HT-29 (cell line): ENCODE measurements at regions not wholly inside any gene's neighbourhood (a gene's known extent, or its start where the extent isn't known, plus 50 kb on each side); places are given as distances from the start of the nearest gene placed in this dataset.

Experiments
- DNase-seq: peaks from one replicate; pipeline ENCODE4 v3.0.0-alpha.2; 2015; ENCODE audit warnings: low spot score

DNA sequence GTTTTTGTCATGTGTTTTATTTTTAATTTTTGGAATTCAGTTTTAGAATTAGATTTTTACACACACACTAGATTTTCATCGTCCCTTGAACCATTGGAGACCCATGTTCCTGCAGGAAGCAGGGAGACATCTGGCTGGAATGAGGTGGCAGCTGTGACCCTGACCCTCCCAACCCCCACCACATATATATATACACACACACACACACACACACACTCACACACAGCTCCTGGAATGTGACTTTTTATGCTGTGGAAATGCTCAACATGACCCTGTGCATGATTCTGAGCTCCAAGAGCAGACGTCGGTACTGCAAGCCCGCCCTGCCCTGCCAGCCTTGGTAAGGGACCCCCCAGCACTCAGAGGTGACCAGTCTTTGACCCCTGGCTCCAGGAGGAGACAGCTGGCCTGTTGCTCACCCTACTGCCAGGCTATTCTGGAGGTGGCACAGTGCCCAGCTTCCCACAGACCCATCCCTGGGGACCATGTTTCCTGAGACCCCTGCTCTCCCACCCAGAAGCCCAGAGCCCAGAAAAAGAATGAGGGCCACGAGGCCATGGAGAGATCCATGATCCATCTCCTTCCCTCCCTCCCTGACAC, 103.2 kb upstream of the VSTM2B start:
- no peak for DNase-seq

DNA sequence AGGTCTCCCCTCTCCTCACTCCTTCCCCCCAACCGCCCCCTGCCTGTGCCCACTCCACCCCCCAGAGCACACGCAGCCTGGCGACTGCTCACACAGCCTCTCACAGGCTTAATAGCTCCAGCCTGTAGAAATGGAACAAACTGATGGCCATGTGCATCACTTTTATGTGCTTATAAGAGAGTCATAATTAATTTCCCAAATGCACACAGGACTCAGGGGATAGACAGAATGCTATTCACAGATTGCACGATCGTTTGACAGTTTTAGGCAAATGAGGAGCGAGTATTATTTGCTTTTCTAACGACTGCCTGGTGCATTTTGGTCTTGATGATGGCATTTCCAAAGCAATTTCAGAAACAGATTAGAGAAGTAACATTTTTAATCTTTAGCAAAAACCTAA, 97.7 kb upstream of the VSTM2B start:
- no peak for DNase-seq

DNA sequence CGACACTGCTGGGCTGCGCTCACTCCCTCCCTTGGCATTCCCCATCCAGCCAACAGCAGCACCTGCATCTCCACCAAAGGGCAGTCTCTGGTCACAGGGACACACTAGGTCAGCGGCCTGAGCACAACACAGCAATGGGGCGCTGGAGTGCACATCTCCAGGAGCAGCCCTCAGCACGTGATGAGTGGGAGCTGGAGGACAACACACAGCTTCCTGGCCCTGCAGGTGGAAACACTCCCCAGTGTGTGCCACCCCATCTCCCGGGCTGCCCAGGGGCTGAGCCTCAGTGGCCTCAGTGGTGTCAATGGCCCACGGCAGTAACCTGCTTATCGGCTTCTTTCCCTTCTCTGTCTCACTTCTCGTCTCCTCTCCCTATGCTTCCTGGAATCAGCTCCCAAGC, 96.8 kb upstream of the VSTM2B start:
- DNase-seq, result no peak

DNA sequence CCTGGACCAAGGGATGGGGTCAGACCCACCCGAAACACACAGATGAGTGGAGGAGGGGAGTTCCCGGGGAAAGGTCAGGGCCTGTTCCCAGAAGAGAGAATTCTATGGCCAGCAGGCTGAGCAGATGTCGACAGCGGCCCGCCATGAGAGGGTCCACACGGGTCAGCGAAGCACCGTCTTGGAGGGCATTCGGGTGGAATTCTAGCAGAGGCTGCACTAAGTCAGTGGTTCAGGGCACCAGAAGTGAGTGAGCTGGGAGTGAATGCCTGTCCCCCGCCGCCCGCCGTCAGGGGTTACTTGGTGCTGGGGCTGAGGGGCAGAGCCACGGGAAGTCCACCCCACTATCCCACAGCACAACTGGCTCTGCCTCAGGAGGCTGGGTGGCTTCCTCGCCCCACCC, 96.2 kb upstream of the VSTM2B start:
- no peak for DNase-seq

DNA sequence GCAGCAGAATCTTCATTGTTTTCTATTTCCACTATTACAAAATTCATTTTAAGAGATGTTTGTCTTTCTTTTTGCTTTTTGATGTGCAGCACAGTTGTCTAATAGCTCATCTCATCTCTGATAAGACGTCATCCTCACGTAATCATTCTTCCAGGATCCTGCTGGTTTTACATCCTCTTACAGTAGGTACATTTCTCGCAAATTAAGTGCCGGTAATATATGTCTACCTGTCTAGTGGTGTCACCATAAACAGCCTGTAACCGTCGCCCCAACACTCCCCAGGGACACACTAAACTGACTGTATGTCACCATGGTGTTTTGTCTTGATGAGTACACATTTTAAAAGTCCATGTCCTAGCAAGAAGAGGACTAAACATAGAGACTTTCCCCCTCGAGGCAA, 94.5 kb upstream of the VSTM2B start:
- no peak for DNase-seq

DNA sequence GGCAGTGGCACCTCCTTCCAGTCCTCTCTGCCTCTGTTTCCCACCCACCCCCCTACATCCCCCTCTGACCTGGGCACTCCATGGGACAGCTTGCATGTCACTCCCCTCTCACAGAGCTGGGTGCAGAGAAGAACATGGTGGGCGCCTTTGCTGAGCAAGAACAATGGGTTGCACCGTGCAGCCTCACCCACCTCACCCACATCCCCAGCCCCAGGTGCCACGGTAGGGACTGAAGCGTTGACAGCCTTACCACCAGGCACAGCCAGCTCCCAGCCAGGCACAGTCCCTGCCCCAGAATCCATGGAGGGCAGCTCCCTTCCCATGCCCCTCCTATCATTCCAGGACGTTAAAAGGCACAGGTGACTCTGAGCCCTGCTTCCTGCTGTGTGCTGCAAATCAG, 93.1 kb upstream of the VSTM2B start:
- DNase-seq, result no peak

DNA sequence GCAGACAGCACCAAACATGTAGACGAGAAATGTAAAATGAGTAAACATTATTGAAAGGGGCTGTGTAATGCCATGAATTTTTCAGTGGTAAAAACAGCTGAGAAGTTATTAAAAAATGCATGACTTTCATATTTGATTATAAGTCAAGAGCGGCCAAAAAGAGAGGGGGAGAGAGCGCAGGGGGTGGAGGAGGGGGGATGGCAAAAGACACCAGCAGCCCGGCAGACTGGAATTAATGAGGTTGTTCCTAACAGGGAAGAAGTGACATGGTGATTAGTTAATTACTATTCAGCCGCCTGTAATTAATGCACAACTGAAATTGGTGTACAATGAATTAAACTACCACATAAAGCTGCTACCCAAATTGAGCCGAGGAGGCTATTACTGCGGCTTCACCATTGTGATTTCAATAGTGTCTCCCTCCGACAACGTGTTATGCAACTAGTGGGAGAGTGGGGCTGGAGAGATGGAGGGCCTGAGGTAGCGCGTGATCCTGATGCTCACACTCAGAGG, 89.1 kb upstream of the VSTM2B start:
- DNase-seq, result no peak

DNA sequence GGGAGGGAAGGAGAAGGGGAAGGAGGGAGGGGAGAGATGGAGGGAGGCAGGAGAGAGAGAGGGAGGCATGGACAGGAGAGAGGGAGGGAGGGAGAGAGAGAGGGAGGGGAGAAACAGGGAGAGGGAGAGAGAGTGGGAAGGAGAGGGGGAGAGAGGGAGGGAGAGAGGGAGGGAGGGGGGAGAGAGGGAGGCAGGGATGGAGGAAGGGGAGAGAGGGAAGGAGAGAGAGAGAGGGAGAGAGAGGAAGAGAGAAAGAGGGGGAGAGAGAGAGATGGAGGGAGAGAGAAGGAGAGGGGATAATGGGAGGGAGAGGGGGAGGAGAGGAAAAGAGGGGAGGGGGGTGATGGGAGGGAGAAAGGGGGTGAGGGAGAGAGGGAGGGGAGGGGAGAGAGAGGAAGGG, 86.8 kb upstream of the VSTM2B start:
- no peak for DNase-seq

DNA sequence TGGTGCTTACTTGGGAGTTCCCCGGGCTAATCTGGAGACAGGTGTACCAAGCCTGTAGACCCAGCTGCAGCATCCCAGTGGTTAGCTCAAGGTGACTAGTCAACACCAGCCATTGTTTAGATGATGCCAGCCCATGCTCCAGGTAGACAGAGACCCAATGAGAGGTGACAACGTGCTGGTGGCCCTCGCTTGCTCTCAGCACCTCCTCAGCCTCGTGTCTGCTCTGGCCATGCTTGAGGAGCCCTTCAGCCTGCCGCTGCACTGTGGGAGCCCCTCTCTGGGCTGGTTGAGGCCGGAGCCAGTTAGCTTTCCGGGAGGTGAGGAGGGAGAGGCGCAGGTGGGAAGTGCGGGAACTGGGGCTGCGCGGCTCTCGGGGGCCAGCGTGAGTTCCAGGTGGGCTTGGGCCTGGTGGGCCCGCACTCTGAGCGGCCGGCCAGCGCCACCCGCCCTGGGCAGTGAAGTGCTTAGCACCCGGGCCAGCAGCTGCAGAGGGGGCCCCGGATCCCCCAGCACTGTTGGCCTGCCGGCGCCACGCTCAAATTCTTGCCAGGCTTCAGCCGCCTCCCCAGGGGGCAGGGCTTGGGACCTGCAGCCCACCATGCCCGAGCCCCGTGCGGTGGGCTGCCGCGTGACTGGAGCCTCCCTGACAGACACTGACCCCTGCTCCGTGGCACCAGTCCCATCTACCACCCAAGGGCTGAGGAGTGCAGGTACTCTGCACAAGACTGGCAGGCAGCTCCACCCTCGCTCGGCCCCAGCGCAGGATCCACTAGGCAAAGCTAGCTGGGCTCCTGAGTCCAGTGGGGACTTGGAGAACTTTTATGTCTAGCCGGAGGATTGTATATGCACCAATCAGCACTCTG, 85.9 kb upstream of the VSTM2B start:
- DNase-seq, result no peak

DNA sequence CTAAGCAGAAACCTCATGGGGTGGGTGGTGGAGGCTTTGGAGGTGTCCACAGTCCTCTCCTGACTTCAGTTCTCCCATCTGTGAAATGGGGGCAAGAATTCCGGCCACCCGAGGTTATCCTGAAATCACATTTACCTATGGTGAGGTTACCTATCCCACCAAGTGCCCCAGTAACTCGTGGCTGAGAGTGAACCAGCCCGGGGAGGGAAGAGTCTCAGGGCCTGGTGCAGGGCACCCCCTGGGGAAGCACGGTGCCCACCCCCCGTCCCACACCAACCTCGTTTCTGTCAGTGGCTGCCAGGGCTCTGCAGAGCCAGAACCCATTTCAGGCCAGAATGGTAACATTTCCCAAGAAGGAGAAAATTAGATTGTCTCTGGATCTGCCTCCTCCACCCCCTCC, 83.7 kb upstream of the VSTM2B start:
- no peak for DNase-seq

DNA sequence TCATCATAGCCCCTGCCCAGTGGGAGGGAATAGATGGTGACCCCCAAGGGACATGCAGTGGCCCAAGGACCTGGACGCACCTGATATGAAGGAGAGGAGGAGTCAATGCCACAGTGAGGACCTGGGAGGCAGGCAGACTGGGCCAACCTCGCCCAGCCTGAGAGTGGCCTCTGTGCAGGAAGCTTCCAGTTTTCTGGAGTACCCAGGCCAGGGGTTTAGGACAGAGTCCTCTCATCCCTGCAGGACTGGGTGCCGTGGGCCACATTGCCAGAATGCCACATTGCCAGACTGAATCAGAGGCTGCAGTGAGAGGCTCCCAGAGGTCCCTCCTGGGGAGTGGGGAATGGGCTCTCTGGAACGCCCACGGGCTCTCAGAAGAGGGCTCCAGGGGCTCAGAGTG, 82.9 kb upstream of the VSTM2B start:
- DNase-seq, result no peak

DNA sequence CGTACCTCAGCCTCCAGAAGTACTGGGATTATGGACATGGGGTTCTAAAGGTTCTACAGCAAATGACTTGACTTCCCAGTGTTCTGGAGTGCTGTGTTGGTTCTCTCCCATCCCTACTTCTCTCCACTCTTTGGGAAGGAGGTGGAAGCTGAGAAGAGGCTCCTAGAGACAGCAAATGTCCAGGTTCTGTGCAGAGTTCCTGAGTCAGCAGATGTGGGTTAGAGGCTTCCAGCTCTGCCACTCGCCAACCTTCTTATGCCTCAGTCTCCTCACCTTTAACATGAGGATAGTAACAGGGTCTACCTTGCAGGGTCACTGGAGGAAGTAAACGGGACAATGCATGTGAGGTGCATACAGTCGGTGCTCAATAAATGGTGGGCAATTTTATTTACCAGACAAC, 80.5 kb upstream of the VSTM2B start:
- DNase-seq, result no peak

DNA sequence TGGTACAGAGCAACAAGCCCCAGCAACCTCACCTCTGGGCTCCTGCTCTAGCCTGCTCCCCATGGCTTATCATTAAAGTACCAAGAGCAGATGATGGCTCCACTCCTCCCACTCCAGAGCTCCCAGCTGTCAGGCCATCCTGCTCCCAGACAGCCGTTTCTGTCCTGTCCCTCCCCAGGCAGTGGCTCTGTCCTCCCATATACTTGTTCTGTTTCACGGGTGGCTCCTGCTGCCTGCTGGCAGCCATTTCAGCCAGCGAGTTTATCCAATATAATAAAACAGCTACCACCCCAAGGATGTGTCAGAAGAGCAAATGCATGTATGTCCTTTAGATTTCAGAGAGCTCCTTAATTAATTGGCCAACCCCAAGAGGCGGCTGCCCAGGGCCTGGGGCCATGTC, 79.4 kb upstream of the VSTM2B start:
- no peak for DNase-seq

DNA sequence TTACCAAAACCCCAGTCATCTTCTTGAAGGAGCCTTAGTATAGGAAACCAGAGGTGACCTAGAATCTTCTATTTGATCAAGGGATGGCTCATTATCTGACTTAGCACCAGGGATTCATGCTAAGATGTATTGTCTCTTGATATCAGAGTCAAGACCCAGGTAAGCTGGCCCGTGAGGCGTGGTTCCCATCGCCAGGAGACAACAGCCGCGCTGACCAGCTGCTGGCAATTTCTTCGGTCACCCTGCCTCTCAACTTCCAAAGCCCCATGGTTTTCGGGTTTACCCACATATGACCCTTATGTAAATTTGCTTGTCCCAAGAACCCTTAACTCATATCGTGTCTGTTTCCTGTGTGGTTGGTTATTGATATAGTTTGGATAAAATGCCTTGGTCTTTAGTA, 77.7 kb upstream of the VSTM2B start:
- DNase-seq, result no peak

DNA sequence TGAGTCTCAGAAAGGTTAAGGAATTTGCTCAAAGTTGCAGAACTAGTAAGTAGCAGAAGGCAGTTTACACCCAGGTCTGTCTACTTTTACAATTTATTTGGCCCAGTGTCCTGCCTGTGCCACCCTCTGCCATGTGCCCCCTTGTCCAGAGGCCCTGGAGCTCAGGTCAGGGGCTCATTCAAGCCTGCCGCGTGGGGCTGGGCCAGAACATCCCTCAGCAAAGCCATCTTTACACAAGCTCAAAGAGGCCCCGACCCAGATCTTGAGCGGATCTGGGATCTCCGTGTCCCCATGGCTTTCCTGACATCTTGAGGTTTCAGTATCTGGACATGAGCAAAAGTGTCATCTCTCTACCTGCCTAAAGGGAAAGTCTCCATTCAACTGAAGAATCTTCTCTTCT, 76.4 kb upstream of the VSTM2B start:
- DNase-seq, result no peak

DNA sequence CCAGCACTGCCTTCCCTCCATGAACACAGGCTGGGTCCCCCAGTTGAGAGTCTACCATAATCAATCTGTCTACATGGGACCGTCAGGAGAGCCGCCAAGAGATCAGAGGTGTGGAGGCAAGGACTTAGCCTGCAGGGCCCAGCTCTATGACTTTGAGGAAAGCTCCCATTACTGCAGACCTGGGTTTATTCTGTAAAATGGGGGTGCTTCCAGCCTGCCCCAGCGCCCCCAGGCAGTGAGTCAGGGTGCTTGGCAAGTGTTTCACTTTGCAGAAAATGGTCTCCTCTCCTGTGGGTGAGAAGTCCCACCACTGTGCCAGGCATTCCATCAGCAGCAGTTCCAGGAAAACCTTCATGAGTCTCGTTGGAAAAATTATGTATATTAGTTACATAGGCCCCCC, 75.5 kb upstream of the VSTM2B start:
- DNase-seq, result no peak

DNA sequence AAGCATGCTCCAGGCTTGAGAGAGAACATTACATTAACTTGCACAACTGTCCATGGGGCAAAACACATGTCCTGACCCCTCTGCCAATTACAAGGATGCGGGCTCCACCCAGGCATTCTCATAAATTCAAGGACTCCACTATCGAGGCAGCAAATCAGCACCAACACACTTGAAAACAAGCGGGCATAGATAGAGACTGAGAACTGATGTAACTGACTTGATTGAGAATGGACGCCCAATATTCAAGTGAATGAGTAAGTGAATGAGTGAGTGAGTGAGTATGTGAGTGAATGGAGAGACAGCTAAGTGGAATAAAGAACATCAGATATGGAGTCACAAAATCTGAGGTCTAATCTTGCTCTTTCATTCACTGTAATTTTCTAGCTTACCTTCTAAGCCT, 75.0 kb upstream of the VSTM2B start:
- DNase-seq, result no peak

DNA sequence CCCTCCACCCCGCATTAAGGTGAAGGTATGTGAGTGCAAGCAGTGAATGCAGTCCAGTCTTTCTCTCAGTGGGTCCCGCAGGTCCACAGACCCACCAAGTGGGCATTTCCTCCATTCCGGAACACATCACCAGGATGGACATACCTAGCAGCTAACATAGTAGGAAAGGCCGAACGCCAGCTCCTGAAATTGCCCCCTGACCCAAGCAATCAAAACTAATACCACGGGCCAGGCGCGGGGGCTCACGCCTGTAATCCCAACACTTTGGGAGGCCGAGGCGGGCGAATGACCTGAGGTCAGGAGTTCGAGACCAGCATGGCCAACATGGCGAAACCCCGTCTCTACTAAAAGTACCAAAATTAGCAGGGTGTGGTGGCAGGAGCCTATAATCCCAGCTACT, 71.7 kb upstream of the VSTM2B start:
- DNase-seq, result no peak

DNA sequence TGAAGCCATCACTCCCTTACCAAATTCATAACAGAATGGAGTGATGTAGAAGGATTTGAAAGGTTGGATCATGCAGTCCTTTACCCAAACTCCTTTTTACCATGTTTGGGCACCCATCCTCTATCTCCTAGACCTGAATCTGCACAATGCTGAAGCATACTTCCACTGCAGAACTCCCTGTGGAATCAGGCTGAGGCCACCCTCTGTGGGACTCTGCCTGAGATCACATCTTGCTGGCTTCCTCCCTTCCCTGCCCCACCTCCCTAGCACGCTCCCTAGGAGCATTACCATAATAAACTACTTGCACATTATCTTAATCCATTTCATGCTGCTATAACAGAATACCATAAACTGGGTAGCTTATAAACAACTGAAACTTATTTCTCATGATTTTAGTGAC, 68.4 kb upstream of the VSTM2B start:
- no peak for DNase-seq

DNA sequence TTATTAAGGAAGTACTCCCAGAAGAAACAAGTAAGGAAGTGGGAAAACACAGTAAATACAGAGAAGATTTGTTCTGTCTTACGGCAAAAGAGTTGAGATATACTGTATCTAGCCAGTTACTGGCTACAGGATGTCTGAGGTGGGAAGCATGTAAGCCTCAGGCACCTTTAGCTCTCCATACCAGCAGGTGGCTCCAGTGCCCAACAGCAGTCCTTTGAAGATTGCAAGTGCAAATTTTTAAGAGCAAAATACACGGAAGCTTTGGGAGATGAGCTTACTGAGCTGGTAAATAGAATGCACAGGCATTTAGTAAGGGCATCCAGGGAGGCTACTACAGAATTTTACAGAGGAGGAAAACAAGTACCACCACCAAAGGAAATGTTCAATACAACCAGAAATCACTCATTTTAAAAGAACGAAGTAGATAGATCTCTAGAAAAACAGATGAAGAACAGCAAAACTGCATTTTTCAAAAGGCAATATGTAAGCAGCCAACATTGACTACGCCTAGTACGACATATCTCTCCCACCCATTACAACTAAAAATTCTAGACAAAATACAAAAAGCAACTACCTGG, 57.9 kb upstream of the VSTM2B start:
- peak; percentile 69 for DNase-seq

DNA sequence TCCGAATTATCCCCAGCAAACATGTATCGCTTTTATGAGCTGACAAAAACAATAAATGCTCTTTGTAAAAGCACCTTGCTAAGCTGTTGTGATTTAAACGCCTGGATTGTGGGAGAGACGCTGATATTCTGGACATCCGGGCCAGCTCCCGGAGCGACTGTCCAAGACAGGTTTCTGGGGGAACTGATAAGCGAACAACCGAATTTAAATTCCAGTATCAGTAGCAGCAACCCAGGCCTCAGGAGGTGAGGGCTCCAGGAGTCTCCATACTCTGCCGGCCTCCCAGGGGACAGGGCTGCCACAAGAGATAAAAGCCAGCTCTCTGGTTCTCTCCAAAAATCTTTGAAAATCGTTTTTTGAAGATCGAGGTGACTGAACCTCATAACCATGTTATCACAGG, 50.3 kb upstream of the VSTM2B start:
- no peak for DNase-seq
